ENCODE measurements at regions not wholly inside any gene's neighbourhood (a gene's known extent, or its start where the extent isn't known, plus 50 kb on each side); places are given as distances from the start of the nearest gene placed in this dataset.

- TF ChIP-seq POLR2A (IDR thresholded peaks at IDR 0.05) (no peak), CTCF (IDR thresholded peaks at IDR 0.05) (no peak), POLR2AphosphoS5 (IDR thresholded peaks at IDR 0.05) (no peak), EP300 (IDR thresholded peaks at IDR 0.05) (no peak)
Measured at GRCh38 chr7:131937868-131938267, 381.4 kb upstream of the PODXL start.

Measured in gastroesophageal sphincter (tissue), 3 donors.